HCT116 (cell line): ENCODE measurements at regions not wholly inside any gene's neighbourhood (a gene's known extent, or its start where the extent isn't known, plus 50 kb on each side); places are given as distances from the start of the nearest gene placed in this dataset.

Experiments used
- ATF3 ChIP-seq: IDR thresholded peaks from 2 replicates; pipeline ENCODE4 v1.6.1; 2012
- CEBPB ChIP-seq: IDR thresholded peaks from 2 replicates; pipeline ENCODE4 v1.6.1; 2012; ENCODE audit warnings: low read depth
- ELF1 ChIP-seq: IDR thresholded peaks from 2 replicates; pipeline ENCODE4 v1.6.1; 2012; ENCODE audit warnings: low read depth, borderline replicate concordance
- EZH2phosphoT487 ChIP-seq: fragments of 200-600 bp; IDR thresholded peaks from 2 replicates; pipeline ENCODE4 v1.6.1; 2018; ENCODE audit warnings: antibody characterized with exemption, borderline replicate concordance
- MAX ChIP-seq: IDR thresholded peaks from 2 replicates; pipeline ENCODE4 v1.6.1; 2012
- POLR2A ChIP-seq: IDR thresholded peaks from 2 replicates; pipeline ENCODE4 v1.7.0; 2011; ENCODE audit warnings: borderline replicate concordance; ENCODE audit not compliant: insufficient read depth, insufficient read length; ENCODE audit errors: extremely low read depth
- POLR2AphosphoS5 ChIP-seq: IDR thresholded peaks from 2 replicates; pipeline ENCODE4 v1.6.1; 2011; ENCODE audit warnings: mild to moderate bottlenecking, low read depth, low read length, moderate library complexity
- RAD21 ChIP-seq: IDR thresholded peaks from 2 replicates; pipeline ENCODE4 v1.6.1; 2012; ENCODE audit warnings: low read depth, mild to moderate bottlenecking
- REST ChIP-seq: IDR thresholded peaks from 2 replicates; pipeline ENCODE4 v1.6.1; 2012; ENCODE audit warnings: low read depth
- SIN3A ChIP-seq: IDR thresholded peaks from 2 replicates; pipeline ENCODE4 v1.6.1; 2012; ENCODE audit warnings: low read depth
- SP1 ChIP-seq: IDR thresholded peaks from 2 replicates; pipeline ENCODE4 v1.6.1; 2012; ENCODE audit warnings: low read depth
- SRF ChIP-seq: IDR thresholded peaks from 2 replicates; pipeline ENCODE4 v1.6.1; 2012; ENCODE audit warnings: low read depth
- TCF7L2 ChIP-seq: IDR thresholded peaks from 2 replicates; pipeline ENCODE4 v1.7.0; 2011; ENCODE audit warnings: borderline replicate concordance, inconsistent platforms; ENCODE audit not compliant: insufficient read depth, insufficient read length; ENCODE audit errors: extremely low read depth
- ZFX ChIP-seq: fragments of 450-650 bp; IDR thresholded peaks from 2 replicates; pipeline ENCODE4 v1.6.1; 2017
- ZNF274 ChIP-seq: fragments of 200-500 bp; sonication (Bioruptor generic); IDR thresholded peaks from 2 replicates; pipeline ENCODE4 v1.6.1; 2014; ENCODE audit warnings: mild to moderate bottlenecking, low read depth, low read length, inconsistent platforms
- TF ChIP-seq, protein P1 (sequence below), 3 experiments: fragments of 200-600 bp in 1 of 3; sonication (generic) in 1 of 3; IDR thresholded peaks in 2 of 3; conservative IDR thresholded peaks in 1 of 3; 2 replicates each; pipeline ENCODE4 v1.5.1; 2012 to 2017; ENCODE audit warnings: low read depth in 2 of 3, low read length in 2 of 3, antibody characterized with exemption in 1 of 3, borderline replicate concordance in 1 of 3, control low read depth in 1 of 3, mild to moderate bottlenecking in 1 of 3, mixed read lengths in 1 of 3, mixed run types in 1 of 3, moderate library complexity in 1 of 3; ENCODE audit not compliant: insufficient read depth in 1 of 3

- TF ChIP-seq REST (0 out of 2 replicates have a peak, but pooled peaks have one; percentile 2), POLR2A (no peak), TCF7L2 (no peak), POLR2AphosphoS5 (no peak; the same call in 1 of the 2 replicates), EZH2phosphoT487 (no peak), ZNF274 (no peak), RAD21 (0 out of 2 replicates have a peak, but pooled peaks have one; percentile 13), SP1 (peak; percentile 67), CEBPB (no peak), ATF3 (no peak), SRF (no peak), ELF1 (no peak), SIN3A (0 out of 2 replicates have a peak, but pooled peaks have one; percentile 27), ZFX (no peak), MAX (peak; percentile 53; the same call in 1 of the 2 replicates)
- TF ChIP-seq, protein P1, sequence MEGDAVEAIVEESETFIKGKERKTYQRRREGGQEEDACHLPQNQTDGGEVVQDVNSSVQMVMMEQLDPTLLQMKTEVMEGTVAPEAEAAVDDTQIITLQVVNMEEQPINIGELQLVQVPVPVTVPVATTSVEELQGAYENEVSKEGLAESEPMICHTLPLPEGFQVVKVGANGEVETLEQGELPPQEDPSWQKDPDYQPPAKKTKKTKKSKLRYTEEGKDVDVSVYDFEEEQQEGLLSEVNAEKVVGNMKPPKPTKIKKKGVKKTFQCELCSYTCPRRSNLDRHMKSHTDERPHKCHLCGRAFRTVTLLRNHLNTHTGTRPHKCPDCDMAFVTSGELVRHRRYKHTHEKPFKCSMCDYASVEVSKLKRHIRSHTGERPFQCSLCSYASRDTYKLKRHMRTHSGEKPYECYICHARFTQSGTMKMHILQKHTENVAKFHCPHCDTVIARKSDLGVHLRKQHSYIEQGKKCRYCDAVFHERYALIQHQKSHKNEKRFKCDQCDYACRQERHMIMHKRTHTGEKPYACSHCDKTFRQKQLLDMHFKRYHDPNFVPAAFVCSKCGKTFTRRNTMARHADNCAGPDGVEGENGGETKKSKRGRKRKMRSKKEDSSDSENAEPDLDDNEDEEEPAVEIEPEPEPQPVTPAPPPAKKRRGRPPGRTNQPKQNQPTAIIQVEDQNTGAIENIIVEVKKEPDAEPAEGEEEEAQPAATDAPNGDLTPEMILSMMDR (IDR thresholded peaks at IDR 0.05 in 2 of 3, conservative IDR thresholded peaks at IDR 0.05 in 1 of 3; ENCODE audit: borderline replicate concordance in 1 of 3, insufficient read depth in 1 of 3, low read depth in 2 of 3, low read length in 2 of 3): no peak
Measured at GRCh38 chr9:21549251-21549765, 67.2 kb upstream of the IFNE start (continued).
